H9 (cell line): ENCODE measurements at regions not wholly inside any gene's neighbourhood (a gene's known extent, or its start where the extent isn't known, plus 50 kb on each side); places are given as distances from the start of the nearest gene placed in this dataset.

ENCODE experiments used
- DNase-seq: peaks from one replicate; pipeline ENCODE4 v3.0.0-alpha.2; 2017
- H2AFZ ChIP-seq: one replicate; pipeline ENCODE4 v1.6.1; 2013; ENCODE audit warnings: mild to moderate bottlenecking, low read length, control low read depth, moderate library complexity
- H2AK5ac ChIP-seq: 2 replicates; pipeline ENCODE4 v1.6.1; 2013; ENCODE audit warnings: low read length, control low read depth, mixed read lengths; ENCODE audit not compliant: insufficient read length
- H2BK120ac ChIP-seq: one replicate; pipeline ENCODE4 v1.6.1; 2013; ENCODE audit warnings: low read depth, mild to moderate bottlenecking, low read length, control low read depth, inconsistent platforms; ENCODE audit not compliant: poor library complexity, severe bottlenecking
- H2BK12ac ChIP-seq: 2 replicates; pipeline ENCODE4 v1.6.1; 2013; ENCODE audit warnings: low read length, control low read depth, mixed read lengths, low read depth; ENCODE audit not compliant: insufficient read length
- H2BK15ac ChIP-seq: 2 replicates; pipeline ENCODE4 v1.6.1; 2013; ENCODE audit warnings: low read depth, low read length, control low read depth
- H2BK20ac ChIP-seq: one replicate; pipeline ENCODE4 v1.6.1; 2013; ENCODE audit warnings: low read depth, mild to moderate bottlenecking, low read length, control low read depth, inconsistent platforms; ENCODE audit not compliant: poor library complexity, severe bottlenecking
- H2BK5ac ChIP-seq: 2 replicates; pipeline ENCODE4 v1.6.1; 2013; ENCODE audit warnings: low read length, control low read depth, mixed read lengths; ENCODE audit not compliant: insufficient read length
- H3K14ac ChIP-seq: 2 replicates; pipeline ENCODE4 v1.6.1; 2013; ENCODE audit warnings: low read length, control low read depth; ENCODE audit not compliant: insufficient read depth
- H3K18ac ChIP-seq: 2 replicates; pipeline ENCODE4 v1.6.1; 2013; ENCODE audit warnings: low read depth, mild to moderate bottlenecking, mixed read lengths, low read length, control low read depth; ENCODE audit not compliant: insufficient read length
- H3K23ac ChIP-seq: 2 replicates; pipeline ENCODE4 v1.6.1; 2013; ENCODE audit warnings: low read length, control low read depth, mixed read lengths, low read depth; ENCODE audit not compliant: insufficient read length
- H3K23me2 ChIP-seq: 2 replicates; pipeline ENCODE4 v1.6.1; 2013; ENCODE audit warnings: low read depth, mild to moderate bottlenecking, mixed read lengths, low read length, control low read depth; ENCODE audit not compliant: insufficient read length, poor library complexity, severe bottlenecking
- H3K27ac ChIP-seq: 2 replicates; pipeline ENCODE4 v1.5.1; 2013; ENCODE audit warnings: low read length, control low read depth, mixed read lengths, low read depth; ENCODE audit not compliant: insufficient read length
- H3K27me3 ChIP-seq: 2 replicates; pipeline ENCODE4 v1.6.1; 2013; ENCODE audit warnings: low read length, control low read depth, inconsistent platforms; ENCODE audit not compliant: insufficient read depth
- H3K4ac ChIP-seq: 2 replicates; pipeline ENCODE4 v1.6.1; 2013; ENCODE audit warnings: low read depth, mild to moderate bottlenecking, control low read depth, inconsistent platforms, low read length, moderate library complexity
- H3K4me1 ChIP-seq: 2 replicates; pipeline ENCODE4 v1.6.1; 2013; ENCODE audit warnings: low read length, control low read depth, inconsistent platforms; ENCODE audit not compliant: insufficient read depth
- H3K4me2 ChIP-seq: 2 replicates; pipeline ENCODE4 v1.6.1; 2013; ENCODE audit warnings: low read length, control low read depth, mixed read lengths; ENCODE audit not compliant: insufficient read length, insufficient read depth
- H3K56ac ChIP-seq: 2 replicates; pipeline ENCODE4 v1.6.1; 2013; ENCODE audit warnings: low read depth, mild to moderate bottlenecking, mixed read lengths, low read length, control low read depth; ENCODE audit not compliant: insufficient read length
- H3K79me1 ChIP-seq: 2 replicates; pipeline ENCODE4 v1.6.1; 2013; ENCODE audit warnings: low read depth, mild to moderate bottlenecking, moderate library complexity, low read length, control low read depth, inconsistent platforms; ENCODE audit not compliant: insufficient read depth, poor library complexity, severe bottlenecking
- H3K79me2 ChIP-seq: 2 replicates; pipeline ENCODE4 v1.6.1; 2013; ENCODE audit warnings: low read length, control low read depth, inconsistent platforms; ENCODE audit not compliant: insufficient read depth
- H3K9ac ChIP-seq: 2 replicates; pipeline ENCODE4 v1.6.1; 2013; ENCODE audit warnings: low read length, control low read depth, mixed read lengths; ENCODE audit not compliant: insufficient read length; ENCODE audit errors: extremely low read depth
- H3K9me3 ChIP-seq: one replicate; pipeline ENCODE4 v1.6.1; 2013; ENCODE audit warnings: low read depth, low read length, inconsistent platforms; ENCODE audit not compliant: control insufficient read depth
- H3T11ph ChIP-seq: one replicate; pipeline ENCODE4 v1.6.1; 2013; ENCODE audit warnings: mild to moderate bottlenecking, low read length, control low read depth, inconsistent platforms
- H4K20me1 ChIP-seq: one replicate; pipeline ENCODE4 v1.6.1; 2013; ENCODE audit not compliant: control insufficient read depth, insufficient read length, insufficient read depth
- H4K5ac ChIP-seq: 2 replicates; pipeline ENCODE4 v1.6.1; 2013; ENCODE audit warnings: low read depth, mild to moderate bottlenecking, mixed read lengths, low read length, control low read depth; ENCODE audit not compliant: insufficient read length
- H4K8ac ChIP-seq: replicated peaks from 2 replicates; pipeline ENCODE4 v1.6.1; 2013; ENCODE audit warnings: low read length, control low read depth, mixed read lengths, low read depth; ENCODE audit not compliant: insufficient read length
- H4K91ac ChIP-seq: 2 replicates; pipeline ENCODE4 v1.6.1; 2013; ENCODE audit warnings: low read depth, mild to moderate bottlenecking, moderate library complexity, mixed read lengths, low read length, control low read depth; ENCODE audit not compliant: insufficient read length
- H3K27ac Mint-ChIP-seq, 3 experiments: 2 replicates in 2 of 3; 3 replicates in 1 of 3; pipeline ENCODE4 v1.8.0; 2020 to 2021; ENCODE audit warnings: mixed read lengths in 3 of 3, mild to moderate bottlenecking in 1 of 3, moderate library complexity in 1 of 3
- H3K27me3 Mint-ChIP-seq: 2 replicates; pipeline ENCODE4 v1.8.0; 2021; ENCODE audit warnings: low read depth, mild to moderate bottlenecking, moderate library complexity, mixed read lengths
- H3K36me3 Mint-ChIP-seq, 3 experiments: 2 replicates in 2 of 3; 3 replicates in 1 of 3; pipeline ENCODE4 v1.8.0; 2020 to 2021; ENCODE audit warnings: low read depth in 3 of 3, mixed read lengths in 3 of 3; ENCODE audit not compliant: insufficient read depth in 1 of 3
- H3K4me1 Mint-ChIP-seq, 2 experiments: 2 replicates each; pipeline ENCODE4 v1.8.0; 2020; ENCODE audit warnings: mixed read lengths in 2 of 2
- H3K4me3 Mint-ChIP-seq, 2 experiments: 2 replicates in 1 of 2; 3 replicates in 1 of 2; pipeline ENCODE4 v1.8.0; 2020 to 2021; ENCODE audit warnings: mild to moderate bottlenecking in 2 of 2, mixed read lengths in 2 of 2, moderate library complexity in 1 of 2
- H3K9me3 Mint-ChIP-seq, 2 experiments: 2 replicates in 1 of 2; 3 replicates in 1 of 2; pipeline ENCODE4 v1.8.0; 2020; ENCODE audit warnings: mild to moderate bottlenecking in 2 of 2, mixed read lengths in 2 of 2, moderate library complexity in 1 of 2
- WGBS: extraction: QIAGEN DNeasy Blood & Tissue Kit; methylation state at CpG from one replicate; pipeline ENCODE4 v1.1.7; 2013; ENCODE audit warnings: missing lambda C conversion rate, low lambda C conversion rate, mixed read lengths; ENCODE audit not compliant: insufficient read length; ENCODE audit errors: extremely low coverage; 5-methylcytosine and 5-hydroxymethylcytosine counted together
- TF ChIP-seq, protein P1 (sequence below): fragments of 200-600 bp; sonication (generic); conservative IDR thresholded peaks from 3 replicates; pipeline ENCODE4 v1.8.0; 2021; ENCODE audit warnings: antibody characterized with exemption, mild to moderate bottlenecking

- no peaks in the 10 kb centered on the region for H3K79me1 ChIP-seq
- H3K4me2 ChIP-seq, result no peak overlapping the region
- no peak overlapping the region for H2BK20ac ChIP-seq
- H3K4me1 ChIP-seq, result no peaks in the 10 kb centered on the region
- no peak overlapping the region for H3K23ac ChIP-seq
- no peaks in the 10 kb centered on the region for H3K79me2 ChIP-seq
- no peak overlapping the region for H2AFZ ChIP-seq
- Mint-ChIP-seq H3K36me3 (peaks cover 0 to 17% (median 10%) of the 10 kb centered on the region in 3 experiments; a peak in 5 of 7 replicates), H3K27ac (no peak overlapping the region), H3K27me3 (no peaks in the 10 kb centered on the region), H3K4me1 (no peaks in the 10 kb centered on the region), H3K4me3 (no peak overlapping the region), H3K9me3 (peaks cover 13 to 19% of the 10 kb centered on the region in 2 experiments)
- H4K5ac ChIP-seq, result no peak overlapping the region
- H3K27me3 ChIP-seq, result no peaks in the 10 kb centered on the region
- no peaks in the 10 kb centered on the region for H3K23me2 ChIP-seq
- no peak overlapping the region for H2BK12ac ChIP-seq
- H2AK5ac ChIP-seq, result no peak overlapping the region
- no peak for DNase-seq
- H3K4ac ChIP-seq, result no peak overlapping the region
- H3K14ac ChIP-seq, result no peak overlapping the region
- TF ChIP-seq, protein P1, sequence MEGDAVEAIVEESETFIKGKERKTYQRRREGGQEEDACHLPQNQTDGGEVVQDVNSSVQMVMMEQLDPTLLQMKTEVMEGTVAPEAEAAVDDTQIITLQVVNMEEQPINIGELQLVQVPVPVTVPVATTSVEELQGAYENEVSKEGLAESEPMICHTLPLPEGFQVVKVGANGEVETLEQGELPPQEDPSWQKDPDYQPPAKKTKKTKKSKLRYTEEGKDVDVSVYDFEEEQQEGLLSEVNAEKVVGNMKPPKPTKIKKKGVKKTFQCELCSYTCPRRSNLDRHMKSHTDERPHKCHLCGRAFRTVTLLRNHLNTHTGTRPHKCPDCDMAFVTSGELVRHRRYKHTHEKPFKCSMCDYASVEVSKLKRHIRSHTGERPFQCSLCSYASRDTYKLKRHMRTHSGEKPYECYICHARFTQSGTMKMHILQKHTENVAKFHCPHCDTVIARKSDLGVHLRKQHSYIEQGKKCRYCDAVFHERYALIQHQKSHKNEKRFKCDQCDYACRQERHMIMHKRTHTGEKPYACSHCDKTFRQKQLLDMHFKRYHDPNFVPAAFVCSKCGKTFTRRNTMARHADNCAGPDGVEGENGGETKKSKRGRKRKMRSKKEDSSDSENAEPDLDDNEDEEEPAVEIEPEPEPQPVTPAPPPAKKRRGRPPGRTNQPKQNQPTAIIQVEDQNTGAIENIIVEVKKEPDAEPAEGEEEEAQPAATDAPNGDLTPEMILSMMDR, result no peak
- no peaks in the 10 kb centered on the region for H3K9me3 ChIP-seq
- H3K56ac ChIP-seq, result no peak overlapping the region
- no peak overlapping the region for H3K27ac ChIP-seq
- H2BK5ac ChIP-seq, result no peak overlapping the region
- no peak overlapping the region for H3T11ph ChIP-seq
- WGBS, result no CpG with 5 or more reads among the region's 18 CpGs
- no peak overlapping the region for H3K9ac ChIP-seq
- H2BK120ac ChIP-seq, result no peak overlapping the region
- H4K20me1 ChIP-seq, result no peaks in the 10 kb centered on the region
- H4K91ac ChIP-seq, result no peak overlapping the region
- no peak overlapping the region for H4K8ac ChIP-seq
- no peak overlapping the region for H2BK15ac ChIP-seq
- H3K18ac ChIP-seq, result no peak overlapping the region
These were observed 480.6 kb downstream of the TMEM114 start for GRCh38 chr16:8109510-8110369.
